ENCODE measurements at regions not wholly inside any gene's neighbourhood (a gene's known extent, or its start where the extent isn't known, plus 50 kb on each side); places are given as distances from the start of the nearest gene placed in this dataset.
"Not testable (repeated sequence)": the region's sequence is repeated elsewhere in the genome, so short reads cannot be mapped to it uniquely, and the experiment has no call there.

GRCh38 chr13:61094865-61095264 is 320.8 kb downstream of the PCDH20 start:
- no peak for DNase-seq (ENCODE audit: low spot score)
- TF ChIP-seq CTCF (IDR thresholded peaks at IDR 0.05; ENCODE audit: extremely low read depth, missing control alignments) = no peak

- DNase-seq (ENCODE audit: low spot score) = not testable (repeated sequence)
Observed at GRCh38 chr13:61089894-61090293, 325.8 kb downstream of the PCDH20 start.

GRCh38 chr13:61086087-61086486 is 329.6 kb downstream of the PCDH20 start:
- TF ChIP-seq CTCF (IDR thresholded peaks at IDR 0.05; ENCODE audit: extremely low read depth, missing control alignments) = no peak
- no peak for DNase-seq (ENCODE audit: low spot score)

- DNase-seq (ENCODE audit: low spot score) = no peak
- no peak for TF ChIP-seq CTCF (IDR thresholded peaks at IDR 0.05; ENCODE audit: extremely low read depth, missing control alignments)
Observed at GRCh38 chr13:61084988-61085387, 330.7 kb downstream of the PCDH20 start.

- TF ChIP-seq CTCF (IDR thresholded peaks at IDR 0.05; ENCODE audit: extremely low read depth, missing control alignments) = no peak
- no peak for DNase-seq (ENCODE audit: low spot score)
Observed at GRCh38 chr13:61078976-61079770, 336.5 kb downstream of the PCDH20 start.

GRCh38 chr13:61052175-61052574 is 363.5 kb downstream of the PCDH20 start:
- DNase-seq (ENCODE audit: low spot score) = no peak
- TF ChIP-seq CTCF (IDR thresholded peaks at IDR 0.05; ENCODE audit: extremely low read depth, missing control alignments) = no peak

- no peak for TF ChIP-seq CTCF (IDR thresholded peaks at IDR 0.05; ENCODE audit: extremely low read depth, missing control alignments)
- DNase-seq (ENCODE audit: low spot score) = no peak
Observed at GRCh38 chr13:61045251-61045650, 370.4 kb downstream of the PCDH20 start.

- no peak for TF ChIP-seq CTCF (IDR thresholded peaks at IDR 0.05; ENCODE audit: extremely low read depth, missing control alignments)
- no peak for DNase-seq (ENCODE audit: low spot score)
Observed at GRCh38 chr13:61040181-61040580, 375.5 kb downstream of the PCDH20 start.
